CD14-positive monocyte (primary cell): ENCODE measurements at regions not wholly inside any gene's neighbourhood (a gene's known extent, or its start where the extent isn't known, plus 50 kb on each side); places are given as distances from the start of the nearest gene placed in this dataset.

Experiments used
- DNase-seq, 3 donors: peaks; one replicate each; pipeline ENCODE4 v3.0.0-alpha.2; 2011 to 2022
- H2AFZ ChIP-seq: 2 replicates; pipeline ENCODE4 v1.6.0; 2012; ENCODE audit warnings: mild to moderate bottlenecking, low read depth, low read length, inconsistent platforms; ENCODE audit not compliant: insufficient read depth, poor library complexity, severe bottlenecking
- H3K27ac ChIP-seq, 2 donors: 1 replicate in 1 of 2; 2 replicates in 1 of 2; pipeline ENCODE4 v1.5.1; 2012 to 2013; ENCODE audit warnings: low read length in 2 of 2, control low read depth in 1 of 2, inconsistent platforms in 1 of 2, low read depth in 1 of 2, mild to moderate bottlenecking in 1 of 2
- H3K27me3 ChIP-seq, 2 donors: one replicate each; pipeline versions ENCODE4 v1.6.0 to v1.6.1; 2011 to 2013; ENCODE audit warnings: low read length in 2 of 2; ENCODE audit not compliant: control insufficient read depth in 2 of 2, insufficient read depth in 2 of 2
- H3K36me3 ChIP-seq, 2 donors: replicated peaks in 1 of 2; 1 replicate in 1 of 2; 2 replicates in 1 of 2; pipeline versions ENCODE4 v1.5.1 to v1.6.1; 2012 to 2013; ENCODE audit warnings: low read length in 2 of 2, control low read depth in 1 of 2, inconsistent platforms in 1 of 2, mild to moderate bottlenecking in 1 of 2; ENCODE audit not compliant: insufficient read depth in 2 of 2, control insufficient read depth in 1 of 2
- H3K4me1 ChIP-seq, 2 donors: 1 replicate in 1 of 2; 2 replicates in 1 of 2; pipeline versions ENCODE4 v1.5.1 to v1.6.1; 2012 to 2013; ENCODE audit warnings: low read length in 2 of 2, control low read depth in 1 of 2, inconsistent platforms in 1 of 2, mild to moderate bottlenecking in 1 of 2, moderate library complexity in 1 of 2; ENCODE audit not compliant: insufficient read depth in 2 of 2, control insufficient read depth in 1 of 2
- H3K4me2 ChIP-seq: replicated peaks from 2 replicates; pipeline ENCODE3; 2012; ENCODE audit warnings: low read length, moderate library complexity, mild to moderate bottlenecking; ENCODE audit not compliant: poor library complexity, severe bottlenecking; ENCODE audit errors: extremely low read depth
- H3K4me3 ChIP-seq, 3 experiments: fragments of 200-600 bp in 1 of 3; sonication (generic) in 1 of 3; replicated peaks in 1 of 3; 1 replicate in 2 of 3; 2 replicates in 1 of 3; pipeline ENCODE4 v1.5.1; 2011 to 2013; ENCODE audit warnings: low read length in 3 of 3, mild to moderate bottlenecking in 3 of 3, control low read depth in 2 of 3, low read depth in 2 of 3, inconsistent platforms in 1 of 3, moderate library complexity in 1 of 3
- H3K79me2 ChIP-seq: 2 replicates; pipeline ENCODE4 v1.6.0; 2012; ENCODE audit warnings: mild to moderate bottlenecking, control low read depth, inconsistent platforms, low read length, moderate library complexity; ENCODE audit not compliant: insufficient read depth
- H3K9ac ChIP-seq: 2 replicates; pipeline ENCODE4 v1.6.0; 2017; ENCODE audit warnings: low read length, mild to moderate bottlenecking; ENCODE audit not compliant: insufficient read depth, poor library complexity, severe bottlenecking
- H3K9me3 ChIP-seq, 2 donors: replicated peaks in 1 of 2; 1 replicate in 1 of 2; 2 replicates in 1 of 2; pipeline versions ENCODE4 v1.5.1 to v1.6.1; 2012 to 2013; ENCODE audit warnings: low read length in 2 of 2, control low read depth in 1 of 2; ENCODE audit not compliant: control insufficient read depth in 1 of 2, insufficient read depth in 1 of 2
- H4K20me1 ChIP-seq: 2 replicates; pipeline ENCODE4 v1.6.0; 2012; ENCODE audit warnings: mild to moderate bottlenecking, low read length, control low read depth, moderate library complexity; ENCODE audit not compliant: insufficient read depth
- H3K27ac Mint-ChIP-seq, 7 donors: one replicate each; pipeline ENCODE4 v1.8.0; 2020; ENCODE audit warnings: mild to moderate bottlenecking in 7 of 7, mixed read lengths in 7 of 7, moderate library complexity in 6 of 7, inconsistent platforms in 2 of 7
- H3K27me3 Mint-ChIP-seq, 3 donors: one replicate each; pipeline ENCODE4 v1.8.0; 2021 to 2022; ENCODE audit warnings: low read depth in 3 of 3, mild to moderate bottlenecking in 3 of 3, mixed read lengths in 3 of 3, moderate library complexity in 3 of 3, inconsistent platforms in 1 of 3
- H3K36me3 Mint-ChIP-seq, 2 donors: one replicate each; pipeline ENCODE4 v1.8.0; 2020; ENCODE audit warnings: mixed read lengths in 2 of 2, inconsistent platforms in 1 of 2, mild to moderate bottlenecking in 1 of 2
- H3K4me1 Mint-ChIP-seq: one replicate; pipeline ENCODE4 v1.8.0; 2020; ENCODE audit warnings: mild to moderate bottlenecking, mixed read lengths
- H3K4me3 Mint-ChIP-seq, 2 donors: one replicate each; pipeline ENCODE4 v1.8.0; 2020; ENCODE audit warnings: mild to moderate bottlenecking in 2 of 2, mixed read lengths in 2 of 2, moderate library complexity in 1 of 2
- H3K9me3 Mint-ChIP-seq, 7 donors: one replicate each; pipeline ENCODE4 v1.8.0; 2020 to 2022; ENCODE audit warnings: mixed read lengths in 7 of 7, mild to moderate bottlenecking in 6 of 7, moderate library complexity in 6 of 7, inconsistent platforms in 2 of 7
- CTCF ChIP-seq: fragments of 200-600 bp; IDR thresholded peaks from one replicate; pipeline ENCODE4 v1.8.0; 2022; ENCODE audit warnings: antibody characterized with exemption, mild to moderate bottlenecking
- WGBS: methylation state at CpG from one replicate; pipeline ENCODE4 v1.1.5; 2013; ENCODE audit warnings: missing lambda C conversion rate; ENCODE audit not compliant: insufficient coverage; 5-methylcytosine and 5-hydroxymethylcytosine counted together
- intact Hi-C, 2 donors: fragments of 100-400 bp; cut with micrococcal nuclease; formaldehyde crosslinking; loops; one replicate each; pipeline versions ENCODE4 v1.15.0 to v1.15.1; 2023

GRCh38 chr9:135188681-135189151, 101.2 kb downstream of the OLFM1 start:
- Histone ChIP-seq H4K20me1 (no peaks in the 10 kb centered on the region), H3K4me2 (no peak overlapping the region), H2AFZ (no peak overlapping the region), H3K79me2 (no peaks in the 10 kb centered on the region), H3K4me1 (no peaks in the 10 kb centered on the region), H3K36me3 (no peaks in the 10 kb centered on the region), H3K9ac (no peak overlapping the region), H3K27me3 (no peaks in the 10 kb centered on the region), H3K27ac (no peak overlapping the region), H3K4me3 (no peak overlapping the region), H3K9me3 (no peaks in the 10 kb centered on the region)
- Mint-ChIP-seq H3K9me3 (no peaks in the 10 kb centered on the region), H3K36me3 (no peaks in the 10 kb centered on the region), H3K27ac (no peak overlapping the region), H3K4me1 (no peaks in the 10 kb centered on the region), H3K4me3 (no peak overlapping the region), H3K27me3 (peaks cover 8 to 13% (median 13%) of the 10 kb centered on the region in 3 donors)
- DNase-seq = no peak
- TF ChIP-seq CTCF = no peak
- intact Hi-C loops = no loop called here
- 85% methylated on average over 9 of the region's 9 CpGs for WGBS

- Histone ChIP-seq H2AFZ (no peak overlapping the region), H3K36me3 (no peaks in the 10 kb centered on the region), H3K4me3 (no peak overlapping the region), H3K4me1 (no peaks in the 10 kb centered on the region), H3K27me3 (no peaks in the 10 kb centered on the region), H3K79me2 (no peaks in the 10 kb centered on the region), H3K27ac (no peak overlapping the region), H3K9ac (no peak overlapping the region), H3K9me3 (no peaks in the 10 kb centered on the region), H4K20me1 (no peaks in the 10 kb centered on the region), H3K4me2 (no peak overlapping the region)
- Mint-ChIP-seq H3K4me3 (no peak overlapping the region), H3K27ac (no peak overlapping the region), H3K4me1 (no peaks in the 10 kb centered on the region), H3K27me3 (peaks cover 7 to 13% (median 12%) of the 10 kb centered on the region in 3 donors), H3K36me3 (no peaks in the 10 kb centered on the region), H3K9me3 (no peaks in the 10 kb centered on the region)
- no peak for DNase-seq
- no peak for TF ChIP-seq CTCF
- WGBS = 96% methylated on average over 5 of the region's 5 CpGs
- intact Hi-C loops = no loop called here
Measured at GRCh38 chr9:135189497-135189896, 102.0 kb downstream of the OLFM1 start.
